ENCODE measurements at regions not wholly inside any gene's neighbourhood (a gene's known extent, or its start where the extent isn't known, plus 50 kb on each side); places are given as distances from the start of the nearest gene placed in this dataset.

- TF ChIP-seq POLR2A (IDR thresholded peaks at IDR 0.05; ENCODE audit: low read depth) (no peak), CTCF (IDR thresholded peaks at IDR 0.05) (no peak)
These were observed 517.0 kb upstream of the SOX11 start for GRCh38 chr2:5175231-5175630.
